ENCODE measurements at regions not wholly inside any gene's neighbourhood (a gene's known extent, or its start where the extent isn't known, plus 50 kb on each side); places are given as distances from the start of the nearest gene placed in this dataset.

DNA sequence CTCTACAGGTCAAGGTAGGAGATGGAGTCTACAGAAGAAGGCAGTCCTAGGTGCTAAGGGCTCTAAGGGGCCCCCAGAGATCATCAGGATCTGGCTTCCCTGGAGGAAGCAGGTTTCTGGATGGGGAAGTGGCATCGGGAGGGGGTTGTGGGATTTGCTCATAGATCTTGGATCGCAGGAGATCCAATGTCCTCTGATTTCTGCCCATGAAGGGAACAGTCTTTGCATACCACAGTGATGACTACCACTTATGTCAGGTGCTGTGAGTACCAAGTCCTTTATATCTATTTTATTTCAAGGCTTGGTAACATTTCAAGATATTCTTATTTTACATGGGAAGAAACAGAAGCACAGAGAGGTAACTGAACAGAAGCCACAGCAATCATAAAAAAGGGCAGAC is 164.0 kb downstream of the RGS9 start:
- TF ChIP-seq, protein P1, sequence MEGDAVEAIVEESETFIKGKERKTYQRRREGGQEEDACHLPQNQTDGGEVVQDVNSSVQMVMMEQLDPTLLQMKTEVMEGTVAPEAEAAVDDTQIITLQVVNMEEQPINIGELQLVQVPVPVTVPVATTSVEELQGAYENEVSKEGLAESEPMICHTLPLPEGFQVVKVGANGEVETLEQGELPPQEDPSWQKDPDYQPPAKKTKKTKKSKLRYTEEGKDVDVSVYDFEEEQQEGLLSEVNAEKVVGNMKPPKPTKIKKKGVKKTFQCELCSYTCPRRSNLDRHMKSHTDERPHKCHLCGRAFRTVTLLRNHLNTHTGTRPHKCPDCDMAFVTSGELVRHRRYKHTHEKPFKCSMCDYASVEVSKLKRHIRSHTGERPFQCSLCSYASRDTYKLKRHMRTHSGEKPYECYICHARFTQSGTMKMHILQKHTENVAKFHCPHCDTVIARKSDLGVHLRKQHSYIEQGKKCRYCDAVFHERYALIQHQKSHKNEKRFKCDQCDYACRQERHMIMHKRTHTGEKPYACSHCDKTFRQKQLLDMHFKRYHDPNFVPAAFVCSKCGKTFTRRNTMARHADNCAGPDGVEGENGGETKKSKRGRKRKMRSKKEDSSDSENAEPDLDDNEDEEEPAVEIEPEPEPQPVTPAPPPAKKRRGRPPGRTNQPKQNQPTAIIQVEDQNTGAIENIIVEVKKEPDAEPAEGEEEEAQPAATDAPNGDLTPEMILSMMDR (IDR thresholded peaks at IDR 0.05; ENCODE audit: extremely low read depth, low read depth, low read length), result no peak
- peaks cover 2% of the 10 kb centered on the region for H3K9me3 ChIP-seq (ENCODE audit: low read depth, low read length)
- H2AFZ ChIP-seq (ENCODE audit: low read length), result no peak overlapping the region
- no peak overlapping the region for H3K4me3 ChIP-seq (ENCODE audit: insufficient read depth, low read length)
- H3K36me3 ChIP-seq (ENCODE audit: insufficient read depth, low read length), result no peaks in the 10 kb centered on the region
- no peaks in the 10 kb centered on the region for H3K4me1 ChIP-seq (ENCODE audit: insufficient read depth, low read length)
- no peaks in the 10 kb centered on the region for H4K20me1 ChIP-seq (ENCODE audit: insufficient read depth, low read length)
- no peak overlapping the region for H3K27ac ChIP-seq (ENCODE audit: low read depth, low read length)
- no peaks in the 10 kb centered on the region for H3K79me2 ChIP-seq (ENCODE audit: insufficient read depth, low read length)
- no peak for DNase-seq (ENCODE audit: insufficient read length, low spot score, missing footprints)
- no peak overlapping the region for H3K4me2 ChIP-seq (ENCODE audit: insufficient read depth, low read length)
- H3K27me3 ChIP-seq (ENCODE audit: insufficient read depth, low read length), result peaks cover 10% of the 10 kb centered on the region

DNA sequence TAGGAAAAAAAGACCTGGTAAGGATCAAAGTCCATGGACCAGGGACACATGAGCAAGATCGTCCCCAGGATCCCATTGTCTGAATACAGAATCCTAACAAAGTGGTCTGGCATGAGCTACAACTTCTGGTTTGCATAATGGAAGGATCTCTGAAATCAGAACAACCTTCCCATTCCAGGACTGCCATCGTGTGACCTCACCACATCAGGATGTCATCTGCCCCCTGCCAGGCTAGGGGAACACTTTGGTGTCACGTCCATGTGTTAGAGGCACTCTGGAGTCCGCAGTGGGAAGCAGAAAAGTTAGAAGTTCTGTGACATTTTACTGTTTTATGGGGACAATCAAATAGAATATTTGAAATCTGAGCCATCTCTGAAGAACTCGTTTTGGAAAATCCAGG is 160.7 kb downstream of the RGS9 start:
- H3K4me1 ChIP-seq (ENCODE audit: insufficient read depth, low read length), result no peaks in the 10 kb centered on the region
- H3K4me2 ChIP-seq (ENCODE audit: insufficient read depth, low read length), result no peak overlapping the region
- H3K79me2 ChIP-seq (ENCODE audit: insufficient read depth, low read length), result no peaks in the 10 kb centered on the region
- no peaks in the 10 kb centered on the region for H3K9me3 ChIP-seq (ENCODE audit: low read depth, low read length)
- no peak for DNase-seq (ENCODE audit: insufficient read length, low spot score, missing footprints)
- no peaks in the 10 kb centered on the region for H3K27me3 ChIP-seq (ENCODE audit: insufficient read depth, low read length)
- TF ChIP-seq, protein P1 (IDR thresholded peaks at IDR 0.05; ENCODE audit: extremely low read depth, low read depth, low read length), result no peak
- H3K36me3 ChIP-seq (ENCODE audit: insufficient read depth, low read length), result no peaks in the 10 kb centered on the region
- no peak overlapping the region for H2AFZ ChIP-seq (ENCODE audit: low read length)
- no peak overlapping the region for H3K27ac ChIP-seq (ENCODE audit: low read depth, low read length)
- H3K4me3 ChIP-seq (ENCODE audit: insufficient read depth, low read length), result no peak overlapping the region
- no peaks in the 10 kb centered on the region for H4K20me1 ChIP-seq (ENCODE audit: insufficient read depth, low read length)

DNA sequence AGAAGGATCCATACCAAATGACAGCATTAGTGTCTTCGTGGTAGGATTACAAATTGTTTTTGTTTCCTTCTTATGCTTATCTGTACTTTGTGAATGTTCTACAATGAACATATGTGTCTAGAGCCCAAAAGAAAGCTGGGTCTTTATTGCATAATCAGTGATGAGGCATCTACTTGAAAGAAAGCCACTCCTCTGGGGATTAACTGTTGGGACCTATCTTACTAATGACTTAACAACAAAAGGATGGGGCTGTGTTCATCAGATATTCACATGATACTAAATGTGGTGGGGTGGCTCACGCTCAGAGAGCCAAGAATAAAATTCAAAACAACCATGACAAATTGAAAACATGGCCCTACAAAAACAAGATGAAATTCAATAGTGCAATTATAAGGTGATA is 160.2 kb downstream of the RGS9 start:
- Histone ChIP-seq H4K20me1 (ENCODE audit: insufficient read depth, low read length) (no peaks in the 10 kb centered on the region), H3K4me3 (ENCODE audit: insufficient read depth, low read length) (no peak overlapping the region), H3K79me2 (ENCODE audit: insufficient read depth, low read length) (no peaks in the 10 kb centered on the region), H3K4me2 (ENCODE audit: insufficient read depth, low read length) (no peak overlapping the region), H3K27ac (ENCODE audit: low read depth, low read length) (no peak overlapping the region), H2AFZ (ENCODE audit: low read length) (no peak overlapping the region), H3K4me1 (ENCODE audit: insufficient read depth, low read length) (no peaks in the 10 kb centered on the region), H3K27me3 (ENCODE audit: insufficient read depth, low read length) (no peaks in the 10 kb centered on the region), H3K9me3 (ENCODE audit: low read depth, low read length) (no peaks in the 10 kb centered on the region), H3K36me3 (ENCODE audit: insufficient read depth, low read length) (no peaks in the 10 kb centered on the region)
- DNase-seq (ENCODE audit: insufficient read length, low spot score, missing footprints), result no peak
- TF ChIP-seq, protein P1 (IDR thresholded peaks at IDR 0.05; ENCODE audit: extremely low read depth, low read depth, low read length), result no peak

DNA sequence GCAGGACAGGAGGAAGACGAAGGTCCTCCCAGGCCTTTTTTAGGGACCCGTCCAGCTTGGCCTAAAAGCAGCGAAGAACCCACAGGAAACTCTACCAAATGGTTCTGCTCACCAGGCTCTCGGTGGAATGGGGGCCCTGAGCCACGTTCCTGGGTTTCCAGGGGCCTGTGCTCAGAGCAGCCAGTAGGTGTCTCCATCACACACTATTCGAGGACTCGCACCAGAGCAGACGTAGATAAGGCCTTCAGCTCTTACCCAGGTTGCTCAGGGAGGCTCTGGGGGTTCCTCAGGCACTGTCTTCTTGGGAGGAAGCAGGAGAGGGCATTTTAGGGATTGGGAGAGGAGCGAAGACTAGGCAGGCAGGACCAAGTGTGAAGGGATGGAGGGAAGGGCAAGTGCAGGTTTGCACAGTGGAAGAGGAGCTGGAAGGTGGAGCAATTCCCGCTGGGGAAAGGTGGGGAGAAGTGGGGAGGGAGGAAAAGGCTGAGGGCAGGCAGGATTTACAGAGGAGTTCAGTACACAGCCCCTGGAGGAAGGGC is 157.1 kb downstream of the RGS9 start:
- DNase-seq (ENCODE audit: insufficient read length, low spot score, missing footprints), result peak; percentile 86
- no peaks in the 10 kb centered on the region for H3K9me3 ChIP-seq (ENCODE audit: low read depth, low read length)
- H3K79me2 ChIP-seq (ENCODE audit: insufficient read depth, low read length), result no peaks in the 10 kb centered on the region
- H3K27me3 ChIP-seq (ENCODE audit: insufficient read depth, low read length), result no peaks in the 10 kb centered on the region
- no peak overlapping the region for H3K27ac ChIP-seq (ENCODE audit: low read depth, low read length)
- no peak overlapping the region for H3K4me2 ChIP-seq (ENCODE audit: insufficient read depth, low read length)
- H3K4me3 ChIP-seq (ENCODE audit: insufficient read depth, low read length), result no peak overlapping the region
- peak overlapping the region; percentile 52 for H2AFZ ChIP-seq (ENCODE audit: low read length)
- H4K20me1 ChIP-seq (ENCODE audit: insufficient read depth, low read length), result no peaks in the 10 kb centered on the region
- H3K36me3 ChIP-seq (ENCODE audit: insufficient read depth, low read length), result no peaks in the 10 kb centered on the region
- H3K4me1 ChIP-seq (ENCODE audit: insufficient read depth, low read length), result no peaks in the 10 kb centered on the region
- TF ChIP-seq, protein P1 (IDR thresholded peaks at IDR 0.05; ENCODE audit: extremely low read depth, low read depth, low read length), result peak; percentile 90
